Stimulated activated CD8-positive, alpha-beta memory T cell treated with anti-CD3 and anti-CD28 coated beads, Interleukin-4, amount 100 ng/mL, for 1 hour (primary cell): ENCODE measurements at regions not wholly inside any gene's neighbourhood (a gene's known extent, or its start where the extent isn't known, plus 50 kb on each side); places are given as distances from the start of the nearest gene placed in this dataset.

Experiments
- DNase-seq, 2 donors: peaks; one replicate each; pipeline ENCODE4 v3.0.0-alpha.2; 2020; ENCODE audit warnings: low read depth in 2 of 2, low spot score in 1 of 2

DNA sequence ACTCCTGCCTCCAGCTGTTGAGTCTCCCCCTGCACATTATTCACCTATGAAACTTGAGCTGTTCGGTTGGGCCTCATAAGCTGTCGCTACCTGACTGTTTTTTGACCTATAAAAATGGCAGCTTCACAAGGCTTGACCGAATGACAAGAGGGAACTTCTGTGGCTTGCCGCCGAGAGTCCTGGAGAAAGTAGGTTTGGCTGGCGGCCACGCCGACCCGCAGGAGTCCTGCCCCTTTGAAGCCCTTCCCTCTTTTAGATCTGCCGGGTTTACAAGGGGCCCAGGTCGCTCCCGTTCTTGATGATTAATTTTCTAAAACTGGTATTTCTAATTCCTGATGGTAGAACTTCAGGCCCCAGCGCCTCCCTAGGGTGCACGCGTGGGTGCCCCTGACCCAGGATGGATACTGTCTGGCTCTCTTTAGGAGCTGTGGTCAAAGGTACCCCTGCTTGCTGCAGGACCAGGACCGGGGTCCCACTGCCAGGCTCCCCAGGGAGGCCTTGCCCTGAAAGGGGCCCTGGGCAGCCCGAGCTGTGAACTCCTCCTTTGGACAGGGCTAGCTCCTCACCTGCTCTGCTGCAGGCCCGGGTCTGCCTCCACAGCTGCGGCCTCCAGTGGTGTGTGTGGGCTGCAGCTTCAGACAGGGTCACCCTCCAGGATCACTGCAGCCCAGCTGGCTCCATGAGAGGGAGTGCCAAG is 171.8 kb downstream of the CTTN start:
- no peak for DNase-seq

- DNase-seq, result no peak
Observed at GRCh38 chr11:70570693-70571395, 172.5 kb downstream of the CTTN start.

GRCh38 chr11:70572974-70573260 is 174.6 kb downstream of the CTTN start:
- DNase-seq, result no peak

GRCh38 chr11:70573701-70574151 is 175.4 kb downstream of the CTTN start:
- DNase-seq, result no peak

GRCh38 chr11:70574725-70575347 is 176.5 kb downstream of the CTTN start:
- DNase-seq, result no peak

DNA sequence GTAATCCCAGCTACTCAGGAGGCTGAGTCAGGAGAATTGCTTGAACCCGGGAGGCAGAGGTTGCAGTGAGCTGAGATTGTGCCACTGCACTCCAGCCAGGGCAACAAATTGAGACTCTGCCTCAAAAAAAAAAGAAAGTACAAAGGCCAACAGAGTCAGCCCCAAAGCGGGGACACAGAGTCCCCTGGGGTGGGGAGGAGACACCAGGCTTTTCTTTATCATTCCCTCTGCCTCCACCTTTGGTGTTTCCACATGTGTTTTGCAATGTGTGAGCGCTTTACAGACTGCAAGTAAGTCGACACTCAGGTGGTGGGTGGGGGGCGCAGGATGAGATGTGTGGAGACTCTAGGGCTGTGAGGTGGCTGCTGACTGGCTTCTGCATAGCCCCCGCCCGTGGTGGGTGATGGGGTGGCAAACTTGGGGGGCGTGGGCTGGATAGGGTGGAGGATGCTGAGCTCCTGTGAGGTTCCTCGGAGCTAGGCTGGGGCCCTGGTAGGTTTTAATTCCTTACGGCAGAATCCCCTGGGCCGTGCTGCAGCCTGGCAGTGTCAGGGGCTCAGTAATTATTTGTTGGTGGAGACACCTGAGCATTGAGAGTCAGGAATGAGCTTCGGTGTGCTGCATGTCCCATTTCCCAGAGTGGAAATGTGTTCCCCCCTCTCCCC is 177.2 kb downstream of the CTTN start:
- no peak for DNase-seq

DNA sequence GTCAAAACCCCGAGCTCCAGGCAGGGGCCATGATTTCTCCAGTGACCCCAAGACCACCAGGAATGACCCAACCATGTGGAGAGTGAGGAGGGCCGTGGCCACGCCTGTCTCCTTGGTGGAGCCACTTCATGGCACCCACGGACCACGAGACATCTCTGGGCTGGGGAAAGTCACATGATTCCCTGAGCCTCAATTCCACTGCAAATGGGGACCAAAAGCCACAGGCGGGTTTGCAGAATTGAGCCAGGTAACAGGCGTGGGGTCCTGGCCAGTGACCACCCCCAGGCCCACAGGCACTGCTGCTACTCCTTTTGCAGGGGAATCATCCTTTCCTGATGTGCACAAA is 178.9 kb downstream of the CTTN start:
- DNase-seq, result no peak

DNA sequence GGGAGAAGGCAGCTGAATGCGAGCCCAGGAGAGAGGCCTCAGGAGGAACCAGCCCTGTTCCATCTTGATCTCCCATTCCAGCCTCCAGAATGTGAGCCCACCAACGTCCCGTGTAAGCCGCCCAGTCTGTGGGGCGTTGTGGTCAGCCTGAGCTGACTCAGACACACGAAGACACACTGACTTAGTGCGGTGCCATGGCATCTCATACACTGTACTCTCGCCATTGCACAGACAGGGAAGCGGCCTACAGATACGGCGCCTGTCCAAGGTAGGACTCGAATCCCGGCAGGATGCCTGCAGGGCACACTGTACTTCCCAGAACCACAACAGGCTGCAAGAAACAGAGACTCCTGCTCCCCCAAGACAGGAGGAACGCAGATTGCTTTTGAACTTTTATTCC is 179.6 kb downstream of the CTTN start:
- no peak for DNase-seq

GRCh38 chr11:70578371-70578770 is 180.0 kb downstream of the CTTN start:
- DNase-seq, result no peak

DNA sequence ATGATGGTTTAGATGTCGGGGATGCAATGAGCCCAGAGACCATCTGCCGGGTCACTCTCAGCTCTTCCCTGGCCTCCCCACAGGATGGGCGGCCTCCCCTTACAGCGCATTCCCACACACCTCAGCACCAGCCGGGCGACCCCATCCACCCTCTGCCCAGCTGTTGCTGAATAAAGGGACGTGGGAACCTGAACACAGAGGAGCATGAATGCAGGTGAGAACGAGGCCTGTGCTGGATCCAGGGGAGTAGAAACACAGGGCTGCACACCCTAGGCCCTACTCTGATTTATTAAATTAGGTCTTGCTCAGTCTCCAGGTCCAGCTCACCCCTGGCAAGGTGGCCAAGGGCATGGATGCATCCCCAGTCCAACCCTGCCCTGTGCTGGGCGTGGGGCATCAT is 180.5 kb downstream of the CTTN start:
- DNase-seq, result no peak

DNA sequence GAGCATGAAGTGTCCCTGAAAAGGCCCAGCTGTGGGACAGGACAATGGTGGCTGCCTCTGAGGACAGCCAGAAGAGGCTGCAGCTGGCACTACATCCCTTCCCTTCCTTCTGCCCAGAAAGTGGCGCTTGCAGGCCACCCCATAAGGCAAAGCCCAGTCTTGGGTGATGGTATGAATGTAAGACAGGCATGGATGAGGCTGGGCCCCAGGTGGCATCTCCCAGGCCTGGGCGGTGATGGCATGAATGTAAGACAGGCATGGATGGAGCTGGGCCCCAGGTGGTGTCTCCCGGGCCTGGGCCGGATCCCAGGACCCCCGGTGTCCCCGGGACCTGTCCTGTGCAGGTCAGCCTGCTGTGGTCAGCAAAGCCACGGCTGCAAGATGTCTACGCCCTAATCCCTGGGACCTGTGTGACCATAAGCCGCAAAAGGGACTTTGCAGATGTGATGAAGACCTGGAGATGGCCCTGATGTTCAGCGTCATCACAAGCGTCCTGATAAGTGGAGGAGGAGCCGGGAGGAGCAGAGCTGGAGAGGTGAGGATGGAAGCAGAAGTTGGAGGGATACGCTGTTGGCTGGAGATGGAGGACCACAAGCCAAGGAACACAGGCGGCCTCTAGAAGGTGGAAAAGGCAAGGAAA is 181.1 kb downstream of the CTTN start:
- DNase-seq, result no peak

- no peak for DNase-seq
Observed at GRCh38 chr11:70580036-70580805, 181.9 kb downstream of the CTTN start.

DNA sequence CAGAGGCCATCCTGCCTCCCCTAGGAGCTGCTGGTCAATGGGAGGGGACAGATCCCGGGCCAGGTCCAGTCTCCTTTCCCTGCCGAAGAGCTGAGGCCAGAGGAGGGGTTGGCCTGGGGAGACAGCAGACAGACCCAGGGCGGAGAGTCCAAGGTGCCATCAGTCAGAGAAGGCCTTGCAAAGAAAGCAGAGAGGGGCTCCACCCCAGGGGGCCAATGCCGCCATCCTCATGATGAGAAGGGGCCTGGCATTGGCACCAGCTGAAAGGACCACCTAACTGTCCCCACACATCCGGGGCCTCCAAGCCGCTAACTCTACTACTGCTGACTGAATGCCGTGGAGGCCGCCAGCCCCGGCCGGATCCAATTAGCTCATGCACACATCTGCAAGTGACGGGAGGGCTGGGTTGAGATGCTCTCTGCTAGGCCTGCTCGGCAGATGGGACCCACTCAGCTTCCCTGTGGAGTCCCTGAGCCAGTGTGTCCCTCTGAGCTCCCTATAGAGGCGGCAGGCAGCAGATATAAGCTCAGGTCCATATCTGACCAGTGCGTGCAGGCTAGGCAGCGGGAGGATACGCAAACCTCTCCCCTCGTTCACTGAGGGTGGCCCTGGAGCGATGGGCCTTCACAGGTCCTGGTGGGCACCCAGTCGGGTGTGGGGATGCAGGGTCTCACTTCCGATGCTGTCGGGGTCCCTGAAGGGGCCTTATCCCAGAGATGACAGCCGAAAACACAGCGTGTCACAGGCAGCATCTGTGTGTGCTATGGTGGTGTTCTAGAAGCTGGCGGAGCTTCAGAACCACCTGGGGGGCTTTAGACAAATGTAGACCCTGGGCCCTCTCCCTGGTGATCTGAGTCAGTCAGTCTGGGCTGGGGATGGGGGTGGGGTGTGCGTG is 183.9 kb downstream of the CTTN start:
- no peak for DNase-seq

- DNase-seq, result no peak
Observed at GRCh38 chr11:70582886-70583641, 184.7 kb downstream of the CTTN start.

GRCh38 chr11:70583781-70584218 is 185.5 kb downstream of the CTTN start:
- no peak for DNase-seq

- no peak for DNase-seq
Observed at GRCh38 chr11:70584498-70585235, 186.3 kb downstream of the CTTN start.

GRCh38 chr11:70585236-70585545 is 186.9 kb downstream of the CTTN start:
- no peak for DNase-seq

DNA sequence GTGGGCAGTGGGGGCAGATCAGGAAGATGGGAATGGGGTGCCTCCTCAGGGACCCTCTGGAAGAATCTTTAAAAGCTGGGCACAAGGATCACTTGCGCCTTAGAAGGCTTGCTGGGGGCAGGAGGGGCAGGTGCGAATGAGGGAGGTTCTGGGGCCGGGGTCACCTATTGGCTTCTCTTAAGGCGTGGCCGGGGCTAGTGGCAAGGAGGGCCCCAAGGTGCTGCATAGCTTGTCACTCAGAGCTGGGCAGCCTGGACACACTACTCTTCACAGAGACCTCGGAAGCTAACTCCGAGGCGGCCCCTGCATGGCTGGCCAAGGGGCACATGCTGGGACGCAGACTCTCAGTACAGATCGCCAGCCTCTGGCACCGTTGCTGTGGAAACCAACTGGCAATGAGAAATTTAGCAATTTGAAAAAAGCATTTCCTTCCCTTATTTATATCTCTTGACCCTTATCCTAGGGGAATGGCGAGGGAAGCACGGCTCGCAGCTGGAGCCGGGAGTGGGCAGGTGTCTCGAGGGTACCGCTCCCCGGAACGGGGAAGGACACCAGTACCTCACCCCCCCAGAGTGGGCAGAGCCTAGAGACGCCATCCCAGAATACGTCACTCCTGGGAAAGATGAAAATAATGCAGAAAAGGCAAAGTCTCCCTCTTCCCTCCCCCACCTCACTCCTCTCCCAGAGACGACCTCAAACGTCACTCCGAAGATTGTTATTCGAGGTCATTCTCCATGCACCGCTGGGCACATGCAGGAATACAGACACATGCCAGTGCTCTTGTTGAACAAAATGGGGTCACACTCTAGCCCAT is 188.1 kb downstream of the CTTN start:
- DNase-seq, result no peak
